PC-9 (cell line): ENCODE measurements at regions not wholly inside any gene's neighbourhood (a gene's known extent, or its start where the extent isn't known, plus 50 kb on each side); places are given as distances from the start of the nearest gene placed in this dataset.

Experiments
- BruUV-seq: library from RNA; stranded (reverse); fragments of 400-500 nt; replicated peaks from 2 replicates; lab custom pipeline; 2021; lab: Mats Ljungman, UMichigan
- CTCF ChIA-PET: fragments of 300-600 bp; sonication (Branson Sonifier 250); formaldehyde crosslinking; loops from one replicate; lab custom pipeline; 2022; ENCODE audit warnings: antibody characterized with exemption; lab: Charles Lee
- POLR2A ChIA-PET: fragments of 300-600 bp; sonication (Branson Sonifier 250); formaldehyde crosslinking; loops from one replicate; lab custom pipeline; 2022; ENCODE audit warnings: antibody characterized with exemption; ENCODE audit not compliant: unreplicated experiment; lab: Charles Lee
- DNase-seq, 2 experiments: peaks; one replicate each; pipeline versions ENCODE4 v3.0.0 to v3.0.0-alpha.2; 2015 to 2022; ENCODE audit warnings: mixed read lengths in 1 of 2
- H2AFZ ChIP-seq: fragments of 200-600 bp; sonication (generic); 2 replicates; pipeline ENCODE4 v1.8.1; 2017; ENCODE audit warnings: antibody characterized with exemption
- H3F3A ChIP-seq: fragments of 200-600 bp; sonication (generic); 2 replicates; pipeline ENCODE4 v1.8.1; 2017; ENCODE audit warnings: antibody characterized with exemption, mild to moderate bottlenecking, low read depth; ENCODE audit not compliant: insufficient read depth
- H3K27ac ChIP-seq: fragments of 200-600 bp; sonication (generic); 2 replicates; pipeline ENCODE4 v1.6.1; 2016; ENCODE audit warnings: mixed run types
- H3K27me3 ChIP-seq: fragments of 200-600 bp; sonication (generic); 2 replicates; pipeline ENCODE4 v1.6.1; 2016; ENCODE audit warnings: low read depth, mixed run types; ENCODE audit not compliant: insufficient read depth
- H3K36me3 ChIP-seq: fragments of 200-600 bp; sonication (generic); 2 replicates; pipeline ENCODE4 v1.6.1; 2016; ENCODE audit warnings: low read depth, mixed run types
- H3K4me1 ChIP-seq: fragments of 200-600 bp; sonication (generic); replicated peaks from 2 replicates; pipeline ENCODE4 v1.6.1; 2016; ENCODE audit warnings: mixed run types; ENCODE audit not compliant: insufficient read depth
- H3K4me2 ChIP-seq: fragments of 200-600 bp; sonication (generic); 2 replicates; pipeline ENCODE4 v1.6.1; 2017; ENCODE audit warnings: mixed run types
- H3K4me3 ChIP-seq: fragments of 200-600 bp; sonication (generic); 2 replicates; pipeline ENCODE4 v1.6.1; 2016; ENCODE audit warnings: mixed run types
- H3K79me2 ChIP-seq: fragments of 200-600 bp; sonication (generic); 2 replicates; pipeline ENCODE4 v1.6.1; 2017; ENCODE audit warnings: low read depth, mixed run types
- H3K9me2 ChIP-seq: fragments of 200-600 bp; sonication (generic); 2 replicates; pipeline ENCODE4 v1.8.1; 2017; ENCODE audit warnings: mild to moderate bottlenecking; ENCODE audit not compliant: insufficient read depth
- H3K9me3 ChIP-seq: fragments of 200-600 bp; sonication (generic); 2 replicates; pipeline ENCODE4 v1.8.1; 2016; ENCODE audit warnings: low read depth; ENCODE audit not compliant: insufficient read depth
- H4K20me1 ChIP-seq: fragments of 200-600 bp; sonication (generic); 2 replicates; pipeline ENCODE4 v1.8.1; 2017; ENCODE audit not compliant: insufficient read depth
- CTCF ChIP-seq: fragments of 200-600 bp; sonication (generic); conservative IDR thresholded peaks from 2 replicates; pipeline ENCODE4 v1.6.1; 2017; ENCODE audit warnings: mixed run types, antibody characterized with exemption, mild to moderate bottlenecking, moderate library complexity
- EZH2 ChIP-seq: fragments of 200-600 bp; sonication (generic); IDR thresholded peaks from 2 replicates; pipeline ENCODE4 v1.8.0; 2017; ENCODE audit warnings: antibody characterized with exemption, low read depth
- intact Hi-C: fragments of 100-400 bp; cut with micrococcal nuclease; formaldehyde crosslinking; loops from one replicate; pipeline ENCODE4 v1.10.0; 2022; ENCODE audit not compliant: unreplicated experiment

GRCh38 chr2:8531481-8531880, 150.4 kb upstream of the ID2 start:
- TF ChIP-seq EZH2 (no peak), CTCF (no peak)
- no TSS peak for BruUV-seq
- Histone ChIP-seq H3K9me2 (no peaks in the 10 kb centered on the region), H2AFZ (no peak overlapping the region), H3K79me2 (no peaks in the 10 kb centered on the region), H3K9me3 (no peaks in the 10 kb centered on the region), H3K36me3 (no peaks in the 10 kb centered on the region), H3K4me3 (no peak overlapping the region), H3F3A (no peaks in the 10 kb centered on the region), H3K27ac (no peak overlapping the region), H3K4me1 (no peaks in the 10 kb centered on the region), H3K4me2 (no peak overlapping the region), H3K27me3 (peaks cover 88% of the 10 kb centered on the region), H4K20me1 (no peaks in the 10 kb centered on the region)
- intact Hi-C loops = no loop called here
- ChIA-PET POLR2A (no interaction called here), CTCF (no interaction called here)
- no peak for DNase-seq

- no peaks in the 10 kb centered on the region for H3K9me2 ChIP-seq
- no peak overlapping the region for H2AFZ ChIP-seq
- H3K27me3 ChIP-seq = peaks cover 88% of the 10 kb centered on the region
- H3K36me3 ChIP-seq = no peaks in the 10 kb centered on the region
- H4K20me1 ChIP-seq = no peaks in the 10 kb centered on the region
- POLR2A ChIA-PET = no interaction called here
- H3K9me3 ChIP-seq = no peaks in the 10 kb centered on the region
- intact Hi-C loops = no loop called here
- CTCF ChIA-PET = no interaction called here
- no peaks in the 10 kb centered on the region for H3K4me1 ChIP-seq
- no peak overlapping the region for H3K4me2 ChIP-seq
- H3K4me3 ChIP-seq = no peak overlapping the region
- no peaks in the 10 kb centered on the region for H3K79me2 ChIP-seq
- no peak for TF ChIP-seq CTCF
- TF ChIP-seq EZH2 = no peak
- BruUV-seq = no TSS peak
- no peak for DNase-seq
- H3K27ac ChIP-seq = no peak overlapping the region
- H3F3A ChIP-seq = no peaks in the 10 kb centered on the region
These were observed 149.4 kb upstream of the ID2 start for GRCh38 chr2:8532438-8532837.

DNA sequence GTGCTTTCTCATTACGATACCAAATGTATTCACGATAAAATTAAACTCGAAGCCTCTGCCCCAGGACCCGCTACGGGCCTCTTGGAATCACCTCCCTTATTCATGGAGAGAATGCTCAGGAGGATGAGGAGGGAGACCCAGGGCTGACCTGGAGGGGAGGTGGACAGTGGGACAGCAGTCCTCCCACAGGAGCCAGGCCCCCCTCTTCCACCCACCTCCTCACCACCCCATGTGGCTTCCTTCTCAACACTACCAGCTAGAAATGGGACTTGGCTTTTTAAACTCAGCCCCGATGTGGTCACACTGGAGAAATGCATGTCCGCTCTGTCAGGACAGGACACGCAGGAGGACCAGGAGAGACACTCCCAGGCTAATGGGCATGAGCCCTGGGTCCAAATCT, 147.9 kb upstream of the ID2 start:
- Histone ChIP-seq H3K4me3 (no peak overlapping the region), H3K27ac (no peak overlapping the region), H3K9me2 (no peaks in the 10 kb centered on the region), H3K9me3 (no peaks in the 10 kb centered on the region), H3K36me3 (no peaks in the 10 kb centered on the region), H3K27me3 (peaks cover 89% of the 10 kb centered on the region), H3K79me2 (no peaks in the 10 kb centered on the region), H3K4me2 (no peak overlapping the region), H3K4me1 (no peaks in the 10 kb centered on the region), H3F3A (no peaks in the 10 kb centered on the region), H2AFZ (no peak overlapping the region), H4K20me1 (no peaks in the 10 kb centered on the region)
- POLR2A ChIA-PET = no interaction called here
- CTCF ChIA-PET = no interaction called here
- intact Hi-C loops = no loop called here
- no peak for DNase-seq
- BruUV-seq = no TSS peak
- TF ChIP-seq EZH2 (no peak), CTCF (no peak)
